HG02870 (cell line): ENCODE measurements at regions not wholly inside any gene's neighbourhood (a gene's known extent, or its start where the extent isn't known, plus 50 kb on each side); places are given as distances from the start of the nearest gene placed in this dataset.

Experiments
- ATAC-seq: cut with Tn5 transposase; IDR thresholded peaks from one replicate; pipeline ENCODE4 v1.9.1; 2021; ENCODE audit warnings: mild to moderate bottlenecking, moderate library complexity; ENCODE audit not compliant: unreplicated experiment

GRCh38 chr10:131621784-131622624, 278.8 kb upstream of the PPP2R2D start:
- ATAC-seq = no peak

- ATAC-seq = no peak
Observed at GRCh38 chr10:131625041-131625440, 275.8 kb upstream of the PPP2R2D start.

- no peak for ATAC-seq
Observed at GRCh38 chr10:131626274-131626673, 274.5 kb upstream of the PPP2R2D start.

GRCh38 chr10:131629026-131629770, 271.6 kb upstream of the PPP2R2D start:
- no peak for ATAC-seq

- ATAC-seq = no peak
Observed at GRCh38 chr10:131630772-131631258, 270.0 kb upstream of the PPP2R2D start.

- no peak for ATAC-seq
Observed at GRCh38 chr10:131631619-131632018, 269.2 kb upstream of the PPP2R2D start.

- ATAC-seq = peak; percentile 37
Observed at GRCh38 chr10:131635564-131636015, 265.2 kb upstream of the PPP2R2D start.

GRCh38 chr10:131636116-131636515, 264.7 kb upstream of the PPP2R2D start:
- no peak for ATAC-seq

GRCh38 chr10:131636841-131637724, 263.7 kb upstream of the PPP2R2D start:
- no peak for ATAC-seq

- no peak for ATAC-seq
Observed at GRCh38 chr10:131638049-131638879, 262.5 kb upstream of the PPP2R2D start.

- ATAC-seq = no peak
Observed at GRCh38 chr10:131638880-131639278, 261.9 kb upstream of the PPP2R2D start.

- no peak for ATAC-seq
Observed at GRCh38 chr10:131640045-131640644, 260.7 kb upstream of the PPP2R2D start.

GRCh38 chr10:131641231-131641630, 259.6 kb upstream of the PPP2R2D start:
- ATAC-seq = peak; percentile 95

- no peak for ATAC-seq
Observed at GRCh38 chr10:131641898-131642297, 258.9 kb upstream of the PPP2R2D start.

- ATAC-seq = no peak
Observed at GRCh38 chr10:131642966-131643365, 257.8 kb upstream of the PPP2R2D start.

- no peak for ATAC-seq
Observed at GRCh38 chr10:131644289-131644688, 256.5 kb upstream of the PPP2R2D start.

- ATAC-seq = no peak
Observed at GRCh38 chr10:131644864-131645658, 255.7 kb upstream of the PPP2R2D start.

- no peak for ATAC-seq
Observed at GRCh38 chr10:131645756-131646155, 255.1 kb upstream of the PPP2R2D start.
